ENCODE measurements at regions not wholly inside any gene's neighbourhood (a gene's known extent, or its start where the extent isn't known, plus 50 kb on each side); places are given as distances from the start of the nearest gene placed in this dataset.
"Not testable (repeated sequence)": the region's sequence is repeated elsewhere in the genome, so short reads cannot be mapped to it uniquely, and the experiment has no call there.

DNA sequence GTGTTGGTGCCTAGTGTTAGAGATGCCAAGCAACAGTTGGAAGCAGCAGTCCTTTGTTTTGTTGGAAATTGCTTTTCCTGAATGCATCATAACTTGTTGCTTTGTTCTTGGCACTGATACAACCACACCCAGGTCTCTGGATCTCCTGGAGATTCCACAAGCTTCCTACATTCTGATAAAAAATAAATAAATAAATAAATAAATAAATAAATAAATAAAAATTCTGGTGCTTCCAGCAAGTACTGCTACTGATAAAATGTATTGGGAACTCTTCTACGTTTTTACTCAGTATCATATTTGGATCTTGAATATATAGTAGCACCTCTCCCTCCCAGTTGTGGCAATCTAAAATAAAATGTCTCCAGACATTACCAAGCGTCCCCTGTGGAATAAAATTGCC is 62.7 kb upstream of the GRID2 start:
- no peak for DNase-seq

GRCh38 chr4:92246384-92246783 is 57.4 kb upstream of the GRID2 start:
- no peak for DNase-seq

- no peak for DNase-seq
Observed at GRCh38 chr4:92249541-92249940, 54.2 kb upstream of the GRID2 start.

- DNase-seq = no peak
Observed at GRCh38 chr4:92251711-92252110, 52.1 kb upstream of the GRID2 start.

DNA sequence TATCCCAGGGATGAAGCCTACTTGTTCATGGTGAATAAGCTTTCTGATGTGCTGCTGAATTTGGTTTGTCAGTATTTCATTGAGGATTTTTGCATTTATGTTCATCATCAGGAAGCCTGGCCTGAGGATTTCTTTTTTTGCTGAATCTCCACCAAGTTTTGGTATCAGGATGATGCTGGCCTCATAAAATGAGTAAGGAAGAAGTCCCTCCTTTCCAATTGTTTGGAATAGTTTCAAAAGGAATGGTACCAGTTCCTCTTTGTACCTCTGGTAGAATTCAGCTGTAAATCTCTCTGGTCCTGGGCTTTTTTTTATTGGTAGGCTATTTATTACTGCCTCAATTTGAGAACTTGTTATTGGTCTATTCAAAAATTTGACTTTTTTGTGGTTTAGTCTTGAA is 51.4 kb upstream of the GRID2 start:
- not testable (repeated sequence) for DNase-seq

DNA sequence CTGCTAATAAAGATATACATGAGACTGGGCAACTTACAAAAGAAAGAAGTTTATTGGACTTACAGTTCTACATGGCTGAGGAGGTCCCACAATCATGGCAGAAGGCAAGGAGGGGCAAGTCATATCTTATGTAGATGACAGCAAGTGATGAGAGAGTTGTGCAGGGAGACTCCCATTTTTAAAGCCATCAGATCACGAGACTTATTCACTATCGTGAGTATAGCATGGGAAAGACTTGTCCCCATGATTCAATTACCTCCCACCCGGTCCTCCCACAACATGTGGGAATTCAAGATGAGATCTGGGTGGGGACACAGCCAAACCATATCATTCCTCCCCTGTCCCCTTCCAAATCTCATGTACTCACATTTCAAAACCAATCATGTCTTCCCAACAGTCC is 50.9 kb upstream of the GRID2 start:
- DNase-seq = no peak

DNA sequence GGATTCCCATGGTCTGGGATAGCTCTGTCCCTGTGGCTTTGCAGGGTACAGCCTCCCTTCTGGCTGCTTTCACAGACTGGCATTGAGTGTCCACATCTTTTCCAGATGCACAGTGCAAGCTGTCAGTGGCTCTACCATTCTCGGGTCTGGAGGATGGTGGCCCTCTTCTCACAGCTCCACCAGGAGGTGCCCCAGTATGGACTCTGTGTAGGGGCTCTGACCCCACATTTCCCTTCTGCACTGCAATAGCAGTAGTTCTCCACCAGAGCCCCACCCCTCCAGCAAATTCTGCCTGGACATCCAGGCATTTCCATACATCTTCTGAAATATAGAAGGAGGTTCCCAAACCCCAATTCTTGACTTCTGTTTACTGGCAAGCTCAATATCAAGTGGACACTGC is 50.2 kb upstream of the GRID2 start:
- DNase-seq = no peak

Data from retina (tissue), 1 donor.